ENCODE measurements at regions not wholly inside any gene's neighbourhood (a gene's known extent, or its start where the extent isn't known, plus 50 kb on each side); places are given as distances from the start of the nearest gene placed in this dataset.

DNA sequence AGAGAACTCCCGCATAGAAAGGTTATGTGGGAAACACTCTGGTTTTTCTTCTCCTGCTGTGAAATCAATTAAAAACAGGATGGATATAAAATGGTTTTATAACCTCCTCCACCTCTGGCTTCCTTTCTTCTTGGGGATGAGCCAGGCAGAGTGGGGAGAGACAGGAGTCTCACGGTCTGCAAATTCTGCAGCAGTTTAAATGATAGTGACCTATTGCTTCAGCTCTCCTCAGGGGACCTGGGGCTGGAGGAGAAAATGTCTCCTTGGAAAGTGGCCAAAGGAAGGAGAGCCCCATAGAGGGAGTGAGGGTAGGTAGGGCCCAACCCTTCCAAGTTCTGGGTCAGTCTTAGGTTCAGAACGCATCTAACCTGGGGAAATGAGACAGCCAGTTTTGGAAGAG, 118.8 kb downstream of the MTX3 start:
- H3K27me3 ChIP-seq (ENCODE audit: insufficient read depth, low read length) = no peaks in the 10 kb centered on the region
- peaks cover 0 to 3% of the 10 kb centered on the region in 2 experiments for H3K4me1 ChIP-seq (ENCODE audit: control insufficient read depth in 1 of 2, insufficient read depth in 2 of 2, low read length in 2 of 2)
- H3K9ac ChIP-seq (ENCODE audit: low read length) = no peak overlapping the region
- no peak overlapping the region for H2AK5ac ChIP-seq (ENCODE audit: low read length)
- H2AFZ ChIP-seq (ENCODE audit: insufficient read depth, low read length, poor library complexity) = no peak overlapping the region
- H3K14ac ChIP-seq (ENCODE audit: low read length) = no peak overlapping the region
- H2BK120ac ChIP-seq (ENCODE audit: insufficient read depth, low read length, poor library complexity) = no peak overlapping the region
- H4K8ac ChIP-seq (ENCODE audit: low read depth, low read length) = no peak overlapping the region
- H3K4ac ChIP-seq (ENCODE audit: low read depth, low read length) = no peak overlapping the region
- H3K18ac ChIP-seq (ENCODE audit: low read length) = no peak overlapping the region
- no peaks in the 10 kb centered on the region for H3K79me2 ChIP-seq (ENCODE audit: control insufficient read depth, insufficient read depth, low read length, poor library complexity)
- no peak overlapping the region for H3K4me3 ChIP-seq (ENCODE audit: low read depth, low read length)
- H2BK12ac ChIP-seq (ENCODE audit: low read length) = no peak overlapping the region
- H4K12ac ChIP-seq (ENCODE audit: low read depth, low read length) = no peak overlapping the region
- no CpG with 5 or more reads among the region's 3 CpGs for WGBS (ENCODE audit: extremely low coverage, insufficient coverage, insufficient read length)
- DNase-seq = no peak
- no peak overlapping the region for H2BK5ac ChIP-seq (ENCODE audit: low read depth, low read length, poor library complexity)
- no peaks in the 10 kb centered on the region for H3K79me1 ChIP-seq (ENCODE audit: low read length)
- no peak overlapping the region for H3K23ac ChIP-seq (ENCODE audit: low read length)
- no peak overlapping the region for H3K27ac ChIP-seq (ENCODE audit: low read depth, low read length)
- H3K36me3 ChIP-seq (ENCODE audit: control insufficient read depth in 1 of 2, insufficient read depth in 2 of 2, low read length in 2 of 2) = no peaks in the 10 kb centered on the region
- no peak overlapping the region for H4K91ac ChIP-seq (ENCODE audit: low read depth, low read length)
- no peak overlapping the region for H3K4me2 ChIP-seq (ENCODE audit: low read length)
- no peaks in the 10 kb centered on the region for H3K9me3 ChIP-seq (ENCODE audit: insufficient read depth, low read depth, low read length)

GRCh38 chr5:79871364-79872120, 119.5 kb downstream of the MTX3 start:
- no peak overlapping the region for H2AFZ ChIP-seq (ENCODE audit: insufficient read depth, low read length, poor library complexity)
- H3K4me1 ChIP-seq (ENCODE audit: control insufficient read depth in 1 of 2, insufficient read depth in 2 of 2, low read length in 2 of 2) = peaks cover 0 to 3% of the 10 kb centered on the region in 2 experiments
- no peak overlapping the region for H4K91ac ChIP-seq (ENCODE audit: low read depth, low read length)
- no peak overlapping the region for H3K4ac ChIP-seq (ENCODE audit: low read depth, low read length)
- no peaks in the 10 kb centered on the region for H3K27me3 ChIP-seq (ENCODE audit: insufficient read depth, low read length)
- H2BK5ac ChIP-seq (ENCODE audit: low read depth, low read length, poor library complexity) = no peak overlapping the region
- H3K4me3 ChIP-seq (ENCODE audit: low read depth, low read length) = no peak overlapping the region
- no peak overlapping the region for H3K27ac ChIP-seq (ENCODE audit: low read depth, low read length)
- H4K8ac ChIP-seq (ENCODE audit: low read depth, low read length) = no peak overlapping the region
- H3K36me3 ChIP-seq (ENCODE audit: control insufficient read depth in 1 of 2, insufficient read depth in 2 of 2, low read length in 2 of 2) = no peaks in the 10 kb centered on the region
- no peak for DNase-seq
- no peak overlapping the region for H3K18ac ChIP-seq (ENCODE audit: low read length)
- WGBS (ENCODE audit: extremely low coverage, insufficient coverage, insufficient read length) = no CpG with 5 or more reads among the region's 8 CpGs
- H3K9me3 ChIP-seq (ENCODE audit: insufficient read depth, low read depth, low read length) = no peaks in the 10 kb centered on the region
- H3K79me1 ChIP-seq (ENCODE audit: low read length) = no peaks in the 10 kb centered on the region
- H3K9ac ChIP-seq (ENCODE audit: low read length) = no peak overlapping the region
- no peak overlapping the region for H2AK5ac ChIP-seq (ENCODE audit: low read length)
- H3K79me2 ChIP-seq (ENCODE audit: control insufficient read depth, insufficient read depth, low read length, poor library complexity) = no peaks in the 10 kb centered on the region
- H3K23ac ChIP-seq (ENCODE audit: low read length) = no peak overlapping the region
- H2BK12ac ChIP-seq (ENCODE audit: low read length) = no peak overlapping the region
- H3K14ac ChIP-seq (ENCODE audit: low read length) = no peak overlapping the region
- H2BK120ac ChIP-seq (ENCODE audit: insufficient read depth, low read length, poor library complexity) = no peak overlapping the region
- H3K4me2 ChIP-seq (ENCODE audit: low read length) = no peak overlapping the region
- H4K12ac ChIP-seq (ENCODE audit: low read depth, low read length) = no peak overlapping the region

DNA sequence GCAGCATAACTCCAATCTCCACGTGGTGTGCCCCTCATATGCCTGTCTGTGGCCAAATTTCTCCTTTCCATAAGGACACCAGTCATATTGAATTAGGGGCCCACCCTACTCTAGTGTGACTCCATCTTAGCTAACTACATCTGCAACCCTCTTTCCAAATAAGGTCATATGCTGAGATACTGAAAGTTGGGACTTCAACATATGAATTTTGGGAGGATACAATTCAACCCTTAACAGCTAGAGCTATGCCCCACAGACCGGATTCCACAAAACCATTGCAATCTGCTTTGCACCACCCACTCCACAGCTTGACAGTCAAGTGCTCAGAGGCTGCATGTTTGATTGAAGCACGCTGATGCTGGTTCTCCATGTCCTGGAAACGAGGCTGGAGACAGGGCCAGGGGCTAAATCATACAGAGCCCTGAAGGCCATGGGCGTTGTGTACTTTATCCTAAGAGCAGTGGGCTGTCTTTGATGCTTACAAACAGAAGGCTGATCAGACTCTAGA, 122.8 kb downstream of the MTX3 start:
- no peak for DNase-seq
- H2BK5ac ChIP-seq (ENCODE audit: low read depth, low read length, poor library complexity) = no peak overlapping the region
- H3K9ac ChIP-seq (ENCODE audit: low read length) = no peak overlapping the region
- no peak overlapping the region for H4K12ac ChIP-seq (ENCODE audit: low read depth, low read length)
- no peaks in the 10 kb centered on the region for H3K27me3 ChIP-seq (ENCODE audit: insufficient read depth, low read length)
- no peaks in the 10 kb centered on the region for H3K9me3 ChIP-seq (ENCODE audit: insufficient read depth, low read depth, low read length)
- H3K23ac ChIP-seq (ENCODE audit: low read length) = no peak overlapping the region
- H3K4me1 ChIP-seq (ENCODE audit: control insufficient read depth in 1 of 2, insufficient read depth in 2 of 2, low read length in 2 of 2) = no peaks in the 10 kb centered on the region
- no peak overlapping the region for H3K27ac ChIP-seq (ENCODE audit: low read depth, low read length)
- no peak overlapping the region for H2BK120ac ChIP-seq (ENCODE audit: insufficient read depth, low read length, poor library complexity)
- WGBS (ENCODE audit: extremely low coverage, insufficient coverage, insufficient read length) = no CpG with 5 or more reads among the region's 5 CpGs
- no peak overlapping the region for H3K4ac ChIP-seq (ENCODE audit: low read depth, low read length)
- no peak overlapping the region for H3K4me3 ChIP-seq (ENCODE audit: low read depth, low read length)
- H3K4me2 ChIP-seq (ENCODE audit: low read length) = no peak overlapping the region
- H2AK5ac ChIP-seq (ENCODE audit: low read length) = no peak overlapping the region
- H3K79me1 ChIP-seq (ENCODE audit: low read length) = no peaks in the 10 kb centered on the region
- H3K79me2 ChIP-seq (ENCODE audit: control insufficient read depth, insufficient read depth, low read length, poor library complexity) = no peaks in the 10 kb centered on the region
- no peaks in the 10 kb centered on the region for H3K36me3 ChIP-seq (ENCODE audit: control insufficient read depth in 1 of 2, insufficient read depth in 2 of 2, low read length in 2 of 2)
- H4K8ac ChIP-seq (ENCODE audit: low read depth, low read length) = no peak overlapping the region
- no peak overlapping the region for H3K18ac ChIP-seq (ENCODE audit: low read length)
- H4K91ac ChIP-seq (ENCODE audit: low read depth, low read length) = no peak overlapping the region
- no peak overlapping the region for H2AFZ ChIP-seq (ENCODE audit: insufficient read depth, low read length, poor library complexity)
- no peak overlapping the region for H2BK12ac ChIP-seq (ENCODE audit: low read length)
- no peak overlapping the region for H3K14ac ChIP-seq (ENCODE audit: low read length)

- no CpG with 5 or more reads among the region's 2 CpGs for WGBS (ENCODE audit: extremely low coverage, insufficient coverage, insufficient read length)
- no peak for DNase-seq
- Histone ChIP-seq H3K36me3 (ENCODE audit: control insufficient read depth in 1 of 2, insufficient read depth in 2 of 2, low read length in 2 of 2) (no peaks in the 10 kb centered on the region), H3K27me3 (ENCODE audit: insufficient read depth, low read length) (no peaks in the 10 kb centered on the region), H4K12ac (ENCODE audit: low read depth, low read length) (no peak overlapping the region), H2BK5ac (ENCODE audit: low read depth, low read length, poor library complexity) (no peak overlapping the region), H3K4ac (ENCODE audit: low read depth, low read length) (no peak overlapping the region), H3K79me2 (ENCODE audit: control insufficient read depth, insufficient read depth, low read length, poor library complexity) (no peaks in the 10 kb centered on the region), H2AK5ac (ENCODE audit: low read length) (no peak overlapping the region), H2AFZ (ENCODE audit: insufficient read depth, low read length, poor library complexity) (no peak overlapping the region), H3K18ac (ENCODE audit: low read length) (no peak overlapping the region), H3K9me3 (ENCODE audit: insufficient read depth, low read depth, low read length) (no peaks in the 10 kb centered on the region), H3K14ac (ENCODE audit: low read length) (no peak overlapping the region), H2BK120ac (ENCODE audit: insufficient read depth, low read length, poor library complexity) (no peak overlapping the region), H3K79me1 (ENCODE audit: low read length) (no peaks in the 10 kb centered on the region), H4K91ac (ENCODE audit: low read depth, low read length) (no peak overlapping the region), H3K4me1 (ENCODE audit: control insufficient read depth in 1 of 2, insufficient read depth in 2 of 2, low read length in 2 of 2) (no peaks in the 10 kb centered on the region), H3K4me2 (ENCODE audit: low read length) (no peak overlapping the region), H3K9ac (ENCODE audit: low read length) (no peak overlapping the region), H2BK12ac (ENCODE audit: low read length) (no peak overlapping the region), H3K27ac (ENCODE audit: low read depth, low read length) (no peak overlapping the region), H3K23ac (ENCODE audit: low read length) (no peak overlapping the region), H3K4me3 (ENCODE audit: low read depth, low read length) (no peak overlapping the region), H4K8ac (ENCODE audit: low read depth, low read length) (no peak overlapping the region)
Observed at GRCh38 chr5:79865579-79865978, 125.5 kb downstream of the MTX3 start.
